NT2/D1 (cell line): ENCODE measurements at regions not wholly inside any gene's neighbourhood (a gene's known extent, or its start where the extent isn't known, plus 50 kb on each side); places are given as distances from the start of the nearest gene placed in this dataset.

Source experiments
- DNase-seq: peaks from one replicate; pipeline ENCODE4 v3.0.0-alpha.2; 2011; ENCODE audit warnings: low read depth, low spot score
- H3K27me3 ChIP-seq: 2 replicates; pipeline ENCODE4 v1.6.0; 2011; ENCODE audit warnings: mild to moderate bottlenecking; ENCODE audit not compliant: insufficient read length, insufficient read depth
- H3K36me3 ChIP-seq: 2 replicates; pipeline ENCODE4 v1.6.1; 2011; ENCODE audit warnings: mild to moderate bottlenecking, low read length, mixed read lengths; ENCODE audit not compliant: insufficient read depth, insufficient read length
- H3K4me1 ChIP-seq: 2 replicates; pipeline ENCODE4 v1.5.1; 2011; ENCODE audit not compliant: insufficient read depth, insufficient read length
- H3K4me3 ChIP-seq: 2 replicates; pipeline ENCODE4 v1.5.1; 2011; ENCODE audit warnings: low read depth; ENCODE audit not compliant: insufficient read length
- H3K9ac ChIP-seq: 2 replicates; pipeline ENCODE4 v1.6.0; 2011; ENCODE audit warnings: low read depth; ENCODE audit not compliant: insufficient read length
- H3K9me3 ChIP-seq: 2 replicates; pipeline ENCODE4 v1.5.1; 2011; ENCODE audit warnings: mild to moderate bottlenecking, low read length; ENCODE audit not compliant: insufficient read depth
- SUZ12 ChIP-seq: IDR thresholded peaks from 2 replicates; pipeline ENCODE4 v1.6.1; 2011; ENCODE audit not compliant: insufficient read length, insufficient read depth; ENCODE audit errors: extremely low read depth
- YY1 ChIP-seq: IDR thresholded peaks from 2 replicates; pipeline ENCODE4 v1.6.1; 2011; ENCODE audit not compliant: insufficient read length, insufficient read depth
- ZNF274 ChIP-seq: IDR thresholded peaks from 2 replicates; pipeline ENCODE4 v1.6.1; 2011; ENCODE audit warnings: mild to moderate bottlenecking, low read depth, low read length

- no peak for DNase-seq
- peaks cover 13% of the 10 kb centered on the region; the same call in 1 of the 2 replicates for H3K9me3 ChIP-seq
- TF ChIP-seq ZNF274, result no peak
- TF ChIP-seq SUZ12, result no peak
- H3K4me1 ChIP-seq, result no peaks in the 10 kb centered on the region
- H3K4me3 ChIP-seq, result no peak overlapping the region
- no peaks in the 10 kb centered on the region for H3K36me3 ChIP-seq
- no peaks in the 10 kb centered on the region for H3K27me3 ChIP-seq
- no peak overlapping the region for H3K9ac ChIP-seq
These were observed 60.1 kb upstream of the CD28 start for GRCh38 chr2:203646266-203646864.

GRCh38 chr2:203646961-203647360 is 59.5 kb upstream of the CD28 start:
- no peak overlapping the region for H3K9ac ChIP-seq
- peaks cover 11% of the 10 kb centered on the region; the same call in 1 of the 2 replicates for H3K9me3 ChIP-seq
- no peak for DNase-seq
- TF ChIP-seq ZNF274, result no peak
- no peak for TF ChIP-seq SUZ12
- H3K27me3 ChIP-seq, result no peaks in the 10 kb centered on the region
- H3K36me3 ChIP-seq, result no peaks in the 10 kb centered on the region
- H3K4me3 ChIP-seq, result no peak overlapping the region
- H3K4me1 ChIP-seq, result no peaks in the 10 kb centered on the region

- TF ChIP-seq ZNF274 (no peak), SUZ12 (no peak), YY1 (no peak)
- Histone ChIP-seq H3K9ac (no peak overlapping the region), H3K4me3 (no peak overlapping the region), H3K36me3 (no peaks in the 10 kb centered on the region), H3K4me1 (no peaks in the 10 kb centered on the region), H3K27me3 (no peaks in the 10 kb centered on the region), H3K9me3 (peaks cover 8% of the 10 kb centered on the region; the same call in 1 of the 2 replicates)
- no peak for DNase-seq
These were observed 58.9 kb upstream of the CD28 start for GRCh38 chr2:203647579-203647978.

- Histone ChIP-seq H3K36me3 (no peaks in the 10 kb centered on the region), H3K4me1 (no peaks in the 10 kb centered on the region), H3K9ac (no peak overlapping the region), H3K27me3 (no peaks in the 10 kb centered on the region), H3K9me3 (peaks cover 8% of the 10 kb centered on the region; the same call in 1 of the 2 replicates), H3K4me3 (no peak overlapping the region)
- no peak for DNase-seq
- TF ChIP-seq ZNF274 (no peak), YY1 (no peak), SUZ12 (no peak)
These were observed 58.2 kb upstream of the CD28 start for GRCh38 chr2:203648273-203648672.

- DNase-seq, result no peak
- no peaks in the 10 kb centered on the region for H3K4me1 ChIP-seq
- H3K9me3 ChIP-seq, result peaks cover 8% of the 10 kb centered on the region; the same call in 1 of the 2 replicates
- H3K27me3 ChIP-seq, result no peaks in the 10 kb centered on the region
- H3K4me3 ChIP-seq, result no peak overlapping the region
- TF ChIP-seq YY1, result no peak
- no peak for TF ChIP-seq SUZ12
- TF ChIP-seq ZNF274, result no peak
- H3K9ac ChIP-seq, result no peak overlapping the region
- H3K36me3 ChIP-seq, result no peaks in the 10 kb centered on the region
These were observed 57.1 kb upstream of the CD28 start for GRCh38 chr2:203649176-203649814.

- H3K36me3 ChIP-seq, result no peaks in the 10 kb centered on the region
- H3K9ac ChIP-seq, result no peak overlapping the region
- no peak overlapping the region for H3K4me3 ChIP-seq
- no peaks in the 10 kb centered on the region for H3K27me3 ChIP-seq
- peaks cover 8% of the 10 kb centered on the region; the same call in 1 of the 2 replicates for H3K9me3 ChIP-seq
- H3K4me1 ChIP-seq, result no peaks in the 10 kb centered on the region
- TF ChIP-seq ZNF274 (no peak), SUZ12 (no peak), YY1 (no peak)
- no peak for DNase-seq
These were observed 55.4 kb upstream of the CD28 start for GRCh38 chr2:203650860-203651613.

- H3K27me3 ChIP-seq, result no peaks in the 10 kb centered on the region
- no peak for TF ChIP-seq SUZ12
- TF ChIP-seq YY1, result no peak
- no peak for TF ChIP-seq ZNF274
- H3K4me3 ChIP-seq, result no peak overlapping the region
- peaks cover 5% of the 10 kb centered on the region; the same call in 1 of the 2 replicates for H3K9me3 ChIP-seq
- no peaks in the 10 kb centered on the region for H3K4me1 ChIP-seq
- H3K9ac ChIP-seq, result no peak overlapping the region
- H3K36me3 ChIP-seq, result no peaks in the 10 kb centered on the region
- DNase-seq, result no peak
These were observed 54.8 kb upstream of the CD28 start for GRCh38 chr2:203651621-203652020.
